ENCODE measurements at regions not wholly inside any gene's neighbourhood (a gene's known extent, or its start where the extent isn't known, plus 50 kb on each side); places are given as distances from the start of the nearest gene placed in this dataset.

DNA sequence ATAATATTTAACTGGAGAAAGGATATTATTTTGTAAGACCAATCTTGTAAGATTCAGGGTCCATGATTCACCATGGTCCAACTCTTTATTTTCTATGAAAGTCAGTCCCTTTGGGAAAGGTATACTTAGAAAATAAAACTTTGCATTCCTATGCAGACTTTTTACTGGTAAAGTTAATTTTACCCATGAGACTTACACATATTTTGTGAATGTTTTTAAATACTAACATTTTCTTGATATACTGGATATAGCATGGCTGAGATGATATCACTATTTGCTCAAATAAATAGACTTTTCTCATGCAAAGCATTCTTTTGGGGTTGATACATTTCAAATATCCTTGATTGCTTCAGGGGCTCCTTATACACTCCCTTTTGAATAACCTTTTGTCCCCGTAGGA is 512.1 kb downstream of the MAN2A1 start:
- BruUV-seq (replicated peaks) = no TSS peak
- H2AFZ ChIP-seq (replicated peaks; ENCODE audit: low read length, poor library complexity) = no peak overlapping the region
- peaks cover 9% of the 10 kb centered on the region for H3K9me3 ChIP-seq (ENCODE audit: control insufficient read depth, insufficient read depth, low read length)
- H2BK120ac ChIP-seq (ENCODE audit: low read depth, low read length) = no peak overlapping the region
- DNase-seq (no peak), ATAC-seq (ENCODE audit: low read depth) (no peak)
- in situ Hi-C loops (cut with MboI; ENCODE audit: low sequenced_read_pairs) (no loop called here), dilution Hi-C loops (cut with HindIII; ENCODE audit: low sequenced_read_pairs, unreplicated experiment) (no loop called here), intact Hi-C loops (cut with micrococcal nuclease) (no loop called here)
- H3K79me1 ChIP-seq (ENCODE audit: low read depth in 1 of 2, low read length in 2 of 2) = no peaks in the 10 kb centered on the region
- H3K27ac ChIP-seq (ENCODE audit: insufficient read depth, low read length) = no peak overlapping the region
- no peak overlapping the region for H3K4me3 ChIP-seq (ENCODE audit: insufficient read depth, low read depth, low read length)
- ChIA-PET CTCF (no interaction called here), POLR2A (ENCODE audit: unreplicated experiment) (no interaction called here)
- H4K20me1 ChIP-seq (ENCODE audit: insufficient read depth, low read length) = no peaks in the 10 kb centered on the region
- no peak overlapping the region for H3K56ac ChIP-seq (ENCODE audit: extremely low read depth, insufficient read depth, low read length)
- H2BK5ac ChIP-seq (ENCODE audit: low read depth, low read length, poor library complexity, severe bottlenecking) = no peak overlapping the region
- no peak overlapping the region for H3K4ac ChIP-seq (ENCODE audit: low read depth, low read length)
- H3K18ac ChIP-seq (ENCODE audit: low read depth, low read length) = no peak overlapping the region
- H4K91ac ChIP-seq (ENCODE audit: insufficient read depth, low read depth, low read length) = no peak overlapping the region
- H2BK20ac ChIP-seq (ENCODE audit: low read depth, low read length) = no peak overlapping the region
- H3K23ac ChIP-seq (ENCODE audit: low read depth, low read length) = no peak overlapping the region
- H3K9me1 ChIP-seq (ENCODE audit: insufficient read depth, low read length) = no peaks in the 10 kb centered on the region
- H2AK5ac ChIP-seq (ENCODE audit: low read depth, low read length) = no peak overlapping the region
- H3K27me3 ChIP-seq (ENCODE audit: control insufficient read depth, insufficient read depth, low read length) = no peaks in the 10 kb centered on the region
- H4K5ac ChIP-seq (ENCODE audit: low read depth, low read length) = no peak overlapping the region
- no CpG with 5 or more reads among the region's 1 CpG for WGBS, 2 experiments (ENCODE audit: extremely low coverage in 2 of 2, insufficient read length in 1 of 2)
- H2BK15ac ChIP-seq (ENCODE audit: low read depth, low read length) = no peak overlapping the region
- no peaks in the 10 kb centered on the region for H3K36me3 ChIP-seq (ENCODE audit: control insufficient read depth, insufficient read depth, low read length)
- H3K4me2 ChIP-seq (ENCODE audit: low read depth, low read length) = no peak overlapping the region
- no peak overlapping the region for H3K9ac ChIP-seq (ENCODE audit: low read depth, low read length)
- H3K14ac ChIP-seq (replicated peaks; ENCODE audit: low read depth, low read length) = no peak overlapping the region
- no peak overlapping the region for H2AK9ac ChIP-seq (replicated peaks; ENCODE audit: low read depth, low read length, poor library complexity)
- H3K4me1 ChIP-seq (ENCODE audit: control insufficient read depth, insufficient read depth, low read length) = no peaks in the 10 kb centered on the region
- H4K8ac ChIP-seq (ENCODE audit: low read depth in 2 of 2, low read length in 2 of 2) = no peak overlapping the region
- no peak for TF ChIP-seq CEBPB (IDR thresholded peaks at IDR 0.05; ENCODE audit: low read depth, low read length)
- no peak for TF ChIP-seq MAFK (IDR thresholded peaks at IDR 0.05; ENCODE audit: low read depth, low read length)
- TF ChIP-seq RFX5 (IDR thresholded peaks at IDR 0.05; ENCODE audit: low read depth, low read length) = no peak
- TF ChIP-seq CHD1 (IDR thresholded peaks at IDR 0.05; ENCODE audit: low read depth, low read length) = no peak
- TF ChIP-seq, protein P1, sequence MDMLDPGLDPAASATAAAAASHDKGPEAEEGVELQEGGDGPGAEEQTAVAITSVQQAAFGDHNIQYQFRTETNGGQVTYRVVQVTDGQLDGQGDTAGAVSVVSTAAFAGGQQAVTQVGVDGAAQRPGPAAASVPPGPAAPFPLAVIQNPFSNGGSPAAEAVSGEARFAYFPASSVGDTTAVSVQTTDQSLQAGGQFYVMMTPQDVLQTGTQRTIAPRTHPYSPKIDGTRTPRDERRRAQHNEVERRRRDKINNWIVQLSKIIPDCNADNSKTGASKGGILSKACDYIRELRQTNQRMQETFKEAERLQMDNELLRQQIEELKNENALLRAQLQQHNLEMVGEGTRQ (IDR thresholded peaks at IDR 0.05; ENCODE audit: low read depth, low read length) = no peak
- no peak for TF ChIP-seq SMC3 (IDR thresholded peaks at IDR 0.05; ENCODE audit: low read depth, low read length)
- TF ChIP-seq RAD21 (IDR thresholded peaks at IDR 0.05; ENCODE audit: low read length) = no peak
- no peak for TF ChIP-seq RCOR1 (IDR thresholded peaks at IDR 0.05; ENCODE audit: insufficient replicate concordance, low read length)
- TF ChIP-seq NFE2L2 (IDR thresholded peaks at IDR 0.05; ENCODE audit: low read depth, low read length) = no peak
- TF ChIP-seq, protein P2, sequence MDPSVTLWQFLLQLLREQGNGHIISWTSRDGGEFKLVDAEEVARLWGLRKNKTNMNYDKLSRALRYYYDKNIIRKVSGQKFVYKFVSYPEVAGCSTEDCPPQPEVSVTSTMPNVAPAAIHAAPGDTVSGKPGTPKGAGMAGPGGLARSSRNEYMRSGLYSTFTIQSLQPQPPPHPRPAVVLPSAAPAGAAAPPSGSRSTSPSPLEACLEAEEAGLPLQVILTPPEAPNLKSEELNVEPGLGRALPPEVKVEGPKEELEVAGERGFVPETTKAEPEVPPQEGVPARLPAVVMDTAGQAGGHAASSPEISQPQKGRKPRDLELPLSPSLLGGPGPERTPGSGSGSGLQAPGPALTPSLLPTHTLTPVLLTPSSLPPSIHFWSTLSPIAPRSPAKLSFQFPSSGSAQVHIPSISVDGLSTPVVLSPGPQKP (IDR thresholded peaks at IDR 0.05; ENCODE audit: borderline replicate concordance, low read depth, low read length) = no peak
- no peak for TF ChIP-seq CTCF (conservative IDR thresholded peaks at IDR 0.05; ENCODE audit: low read depth, low read length)
- TF ChIP-seq FOS (IDR thresholded peaks at IDR 0.05; ENCODE audit: low read depth, low read length) = no peak
- TF ChIP-seq BHLHE40 (IDR thresholded peaks at IDR 0.05; ENCODE audit: low read depth, low read length) = no peak
- TF ChIP-seq POLR2A (IDR thresholded peaks at IDR 0.05; ENCODE audit: low read depth, low read length) = no peak
- TF ChIP-seq MXI1 (IDR thresholded peaks at IDR 0.05; ENCODE audit: borderline replicate concordance, low read depth, low read length) = no peak
- no peak for TF ChIP-seq MAZ (IDR thresholded peaks at IDR 0.05; ENCODE audit: borderline replicate concordance, low read depth, low read length)

Measured in IMR-90 (cell line).